NB4 (cell line): ENCODE measurements at regions not wholly inside any gene's neighbourhood (a gene's known extent, or its start where the extent isn't known, plus 50 kb on each side); places are given as distances from the start of the nearest gene placed in this dataset.
"Not testable (repeated sequence)": the region's sequence is repeated elsewhere in the genome, so short reads cannot be mapped to it uniquely, and the experiment has no call there.

ENCODE experiments used
- DNase-seq: peaks from one replicate; pipeline ENCODE4 v3.0.0; 2010; ENCODE audit warnings: low read depth
- H3K4me3 ChIP-seq: one replicate; pipeline ENCODE4 v1.5.1; 2011; ENCODE audit warnings: mild to moderate bottlenecking, low read depth, low read length, moderate library complexity
- CTCF ChIP-seq: IDR thresholded peaks from one replicate; pipeline ENCODE4 v1.5.1; 2012; ENCODE audit warnings: low read depth, low read length
- MAX ChIP-seq: IDR thresholded peaks from 2 replicates; pipeline ENCODE4 v1.6.1; 2011; ENCODE audit warnings: low read depth, low read length
- MYC ChIP-seq: IDR thresholded peaks from 2 replicates; pipeline ENCODE4 v1.6.1; 2011; ENCODE audit warnings: low read depth, low read length
- POLR2A ChIP-seq: IDR thresholded peaks from 2 replicates; pipeline ENCODE4 v1.6.1; 2011; ENCODE audit warnings: mild to moderate bottlenecking; ENCODE audit not compliant: insufficient read length; ENCODE audit errors: extremely low read depth

GRCh38 chrX:13482746-13483541 lies 86.5 kb upstream of the EGFL6 start:
- TF ChIP-seq MAX: no peak
- no peak for TF ChIP-seq POLR2A
- no peak for TF ChIP-seq MYC
- no peak for TF ChIP-seq CTCF

GRCh38 chrX:13480780-13481179 lies 88.6 kb upstream of the EGFL6 start:
- H3K4me3 ChIP-seq, DNase-seq: not testable (repeated sequence)

More at GRCh38 chrX:13482746-13483541, 86.5 kb upstream of the EGFL6 start:
- H3K4me3 ChIP-seq: no peak overlapping the region
- no peak for DNase-seq

DNA sequence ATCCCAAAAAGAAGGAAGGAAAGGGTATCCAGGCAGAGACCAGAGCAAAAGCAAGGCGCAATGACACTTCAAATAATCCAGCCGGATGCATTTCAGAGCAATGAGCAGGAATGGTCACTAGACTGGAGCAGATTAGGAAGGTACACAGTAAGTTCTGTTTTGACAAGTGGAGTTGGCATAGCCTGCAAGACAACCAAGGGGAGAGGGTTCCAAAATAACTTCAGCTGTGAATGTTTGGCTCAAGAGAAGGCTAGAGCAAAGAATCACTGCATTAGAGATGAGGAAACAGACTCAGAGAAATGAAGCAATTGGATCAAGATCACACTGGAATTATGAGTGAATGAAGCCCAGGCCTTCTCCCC lies 90.0 kb upstream of the EGFL6 start:
- no peak overlapping the region for H3K4me3 ChIP-seq
- no peak for DNase-seq
- no peak for TF ChIP-seq POLR2A
- TF ChIP-seq MAX: no peak
- TF ChIP-seq CTCF: no peak
- no peak for TF ChIP-seq MYC

GRCh38 chrX:13478740-13479451 lies 90.5 kb upstream of the EGFL6 start:
- no peak for TF ChIP-seq POLR2A
- no peak for TF ChIP-seq MAX
- no peak for TF ChIP-seq CTCF
- TF ChIP-seq MYC: no peak
- DNase-seq: no peak

GRCh38 chrX:13476384-13476783 lies 93.0 kb upstream of the EGFL6 start:
- DNase-seq: no peak
- no peak overlapping the region for H3K4me3 ChIP-seq
- TF ChIP-seq CTCF (no peak), MAX (no peak), POLR2A (no peak), MYC (no peak)

More at GRCh38 chrX:13478740-13479451, 90.5 kb upstream of the EGFL6 start:
- no peak overlapping the region for H3K4me3 ChIP-seq

GRCh38 chrX:13474164-13474516 lies 95.3 kb upstream of the EGFL6 start:
- H3K4me3 ChIP-seq: no peak overlapping the region

More at GRCh38 chrX:13474164-13474516, 95.3 kb upstream of the EGFL6 start:
- TF ChIP-seq MAX: no peak
- DNase-seq: no peak
